Esophagus squamous epithelium (tissue), 5 donors: ENCODE measurements at regions not wholly inside any gene's neighbourhood (a gene's known extent, or its start where the extent isn't known, plus 50 kb on each side); places are given as distances from the start of the nearest gene placed in this dataset.
A peak's percentile ranks its signal among the peaks of the same experiment; 100 is the strongest.

Experiments used
- DNase-seq: peaks from one replicate; lab custom pipeline; 2025; lab: John Stamatoyannopoulos, UW
- H3K27ac ChIP-seq, 4 donors: fragments of 200-600 bp; sonication (generic); one replicate each; pipeline ENCODE4 v1.5.1; 2016 to 2019; ENCODE audit warnings: mild to moderate bottlenecking in 1 of 4
- H3K27me3 ChIP-seq, 4 donors: fragments of 200-600 bp; sonication (generic); 1 replicate in 3 of 4; 2 replicates in 1 of 4; pipeline versions ENCODE4 v1.5.1 to v1.6.0; 2017 to 2021; ENCODE audit warnings: antibody characterized with exemption in 1 of 4
- H3K36me3 ChIP-seq, 3 donors: fragments of 200-600 bp; sonication (generic); one replicate each; pipeline ENCODE4 v1.5.1; 2016 to 2019
- H3K4me1 ChIP-seq, 3 donors: fragments of 200-600 bp; sonication (generic); one replicate each; pipeline ENCODE4 v1.5.1; 2017 to 2019
- H3K4me3 ChIP-seq, 4 donors: fragments of 200-600 bp; sonication (generic); 1 replicate in 3 of 4; 2 replicates in 1 of 4; pipeline ENCODE4 v1.5.1; 2016 to 2019; ENCODE audit warnings: mild to moderate bottlenecking in 2 of 4, moderate library complexity in 1 of 4
- H3K9me3 ChIP-seq, 3 donors: fragments of 200-600 bp; sonication (generic); one replicate each; pipeline ENCODE4 v1.5.1; 2016 to 2019
- CTCF ChIP-seq, 6 experiments: fragments of 450-650 bp in 4 of 6; fragments of 200-600 bp in 2 of 6; sonication (generic) in 2 of 6; IDR thresholded peaks; one replicate each; pipeline ENCODE4 v1.5.1; 2016 to 2019; ENCODE audit warnings: antibody characterized with exemption in 6 of 6, mild to moderate bottlenecking in 4 of 6, moderate library complexity in 4 of 6
- POLR2A ChIP-seq, 4 donors: fragments of 450-650 bp; IDR thresholded peaks; one replicate each; pipeline ENCODE4 v1.6.1; 2017; ENCODE audit warnings: antibody characterized with exemption in 4 of 4, mild to moderate bottlenecking in 4 of 4, moderate library complexity in 3 of 4
- WGBS, 2 donors: methylation state at CpG; one replicate each; pipeline ENCODE4 v1.1.5; 2018; 5-methylcytosine and 5-hydroxymethylcytosine counted together
- intact Hi-C: fragments of 100-400 bp; cut with DNase I; formaldehyde crosslinking; loops from one replicate; pipeline ENCODE4 v1.15.0; 2022
- donor health status: DM: yes; HTN: yes; CAD: no.

- H3K27ac ChIP-seq: peak overlapping the region; percentile 53 to 88 (median 72)
- H3K27me3 ChIP-seq: no peaks in the 10 kb centered on the region
- intact Hi-C loops: no loop called here
- H3K9me3 ChIP-seq: no peaks in the 10 kb centered on the region
- WGBS, 2 donors: 24 to 61% methylated on average over 1 to 2 of the region's 2 CpGs
- DNase-seq: no peak
- H3K36me3 ChIP-seq: no peaks in the 10 kb centered on the region
- no peak for TF ChIP-seq CTCF (IDR thresholded peaks at IDR 0.05)
- TF ChIP-seq POLR2A (IDR thresholded peaks at IDR 0.05): no peak
- H3K4me1 ChIP-seq: peaks cover 19 to 45% (median 40%) of the 10 kb centered on the region in 3 donors
- peak overlapping the region in 3 of 4 donors; percentile 2 to 55 (median 10) for H3K4me3 ChIP-seq
These were observed 229.9 kb upstream of the MAP3K1 start for GRCh38 chr5:56585461-56585860.

- TF ChIP-seq CTCF (IDR thresholded peaks at IDR 0.05): no peak
- no peak for TF ChIP-seq POLR2A (IDR thresholded peaks at IDR 0.05)
- no peak overlapping the region for H3K4me3 ChIP-seq
These were observed 233.9 kb upstream of the MAP3K1 start for GRCh38 chr5:56581426-56581825.

GRCh38 chr5:56580864-56581263 is 234.5 kb upstream of the MAP3K1 start:
- no peaks in the 10 kb centered on the region for H3K9me3 ChIP-seq
- TF ChIP-seq CTCF (IDR thresholded peaks at IDR 0.05) (no peak), POLR2A (IDR thresholded peaks at IDR 0.05) (no peak)
- no peaks in the 10 kb centered on the region for H3K36me3 ChIP-seq
- no peak overlapping the region for H3K4me3 ChIP-seq
- 91 to 98% methylated on average over 2 of the region's 2 CpGs for WGBS, 2 donors
- no peaks in the 10 kb centered on the region for H3K27me3 ChIP-seq
- H3K27ac ChIP-seq: no peak overlapping the region
- no peak for DNase-seq
- H3K4me1 ChIP-seq: peaks cover 8 to 11% (median 11%) of the 10 kb centered on the region in 3 donors
- intact Hi-C loops: no loop called here

More at GRCh38 chr5:56581426-56581825, 233.9 kb upstream of the MAP3K1 start:
- Histone ChIP-seq H3K27ac (no peak overlapping the region), H3K4me1 (peaks cover 11 to 17% (median 17%) of the 10 kb centered on the region in 3 donors), H3K27me3 (no peaks in the 10 kb centered on the region), H3K9me3 (no peaks in the 10 kb centered on the region), H3K36me3 (no peaks in the 10 kb centered on the region)
- 75 to 78% methylated on average over 1 of the region's 1 CpG for WGBS, 2 donors
- intact Hi-C loops: no loop called here
- DNase-seq: no peak

- no peaks in the 10 kb centered on the region for H3K9me3 ChIP-seq
- DNase-seq: no peak
- H3K36me3 ChIP-seq: no peaks in the 10 kb centered on the region
- TF ChIP-seq CTCF (IDR thresholded peaks at IDR 0.05): no peak
- TF ChIP-seq POLR2A (IDR thresholded peaks at IDR 0.05): no peak
- no peak overlapping the region for H3K27ac ChIP-seq
- intact Hi-C loops: no loop called here
- peaks cover 0 to 3% (median 0%) of the 10 kb centered on the region in 3 donors for H3K4me1 ChIP-seq
- no peaks in the 10 kb centered on the region for H3K27me3 ChIP-seq
- no peak overlapping the region for H3K4me3 ChIP-seq
These were observed 239.5 kb upstream of the MAP3K1 start for GRCh38 chr5:56575821-56576220.

- Histone ChIP-seq H3K4me1 (peaks cover 0 to 13% (median 4%) of the 10 kb centered on the region in 3 donors), H3K9me3 (no peaks in the 10 kb centered on the region), H3K27me3 (no peaks in the 10 kb centered on the region), H3K4me3 (no peak overlapping the region), H3K36me3 (no peaks in the 10 kb centered on the region), H3K27ac (no peak overlapping the region)
- WGBS, 2 donors: 62 to 63% methylated on average over 1 of the region's 1 CpG
- TF ChIP-seq CTCF (IDR thresholded peaks at IDR 0.05): no peak
- TF ChIP-seq POLR2A (IDR thresholded peaks at IDR 0.05): no peak
- intact Hi-C loops: no loop called here
- no peak for DNase-seq
These were observed 240.6 kb upstream of the MAP3K1 start for GRCh38 chr5:56574778-56575177.
